HG02970 (cell line): ENCODE measurements at regions not wholly inside any gene's neighbourhood (a gene's known extent, or its start where the extent isn't known, plus 50 kb on each side); places are given as distances from the start of the nearest gene placed in this dataset.
"Not testable (repeated sequence)": the region's sequence is repeated elsewhere in the genome, so short reads cannot be mapped to it uniquely, and the experiment has no call there.

Source experiments
- ATAC-seq: cut with Tn5 transposase; IDR thresholded peaks from one replicate; pipeline ENCODE4 v1.9.1; 2021; ENCODE audit warnings: mild to moderate bottlenecking, moderate library complexity, moderate number of reproducible peaks; ENCODE audit not compliant: unreplicated experiment, low FRiP score

DNA sequence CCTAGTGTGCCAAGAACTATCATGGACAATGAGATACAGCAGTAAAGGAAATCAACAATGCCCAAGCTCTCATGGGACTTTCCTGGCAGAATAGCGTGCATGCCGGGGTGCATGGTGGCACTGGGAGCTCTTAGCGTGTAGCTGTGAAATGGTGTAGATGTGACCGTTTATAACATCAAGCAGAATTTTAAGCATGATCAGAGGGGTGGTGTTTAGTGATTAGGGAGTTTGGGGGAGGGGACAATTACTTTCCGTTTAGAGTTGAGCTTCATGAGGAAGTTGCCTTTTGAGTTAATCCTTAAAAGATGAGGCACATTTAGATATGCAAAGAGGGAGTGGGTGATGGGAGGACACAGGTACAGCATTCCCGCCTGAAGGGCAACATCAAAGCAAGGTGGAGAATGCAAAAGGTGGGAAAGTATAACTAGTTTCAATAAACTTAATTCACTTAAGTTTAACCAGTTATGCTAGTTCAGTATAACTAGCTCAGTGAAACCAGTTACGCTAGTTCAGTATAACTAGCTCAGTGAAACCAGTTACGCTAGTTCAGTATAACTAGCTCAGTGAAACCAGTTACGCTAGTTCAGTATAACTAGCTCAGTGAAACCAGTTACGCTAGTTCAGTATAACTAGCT is 661.6 kb downstream of the QKI start:
- no peak for ATAC-seq

- no peak for ATAC-seq
Observed at GRCh38 chr6:164072240-164072666, 657.7 kb downstream of the QKI start.

DNA sequence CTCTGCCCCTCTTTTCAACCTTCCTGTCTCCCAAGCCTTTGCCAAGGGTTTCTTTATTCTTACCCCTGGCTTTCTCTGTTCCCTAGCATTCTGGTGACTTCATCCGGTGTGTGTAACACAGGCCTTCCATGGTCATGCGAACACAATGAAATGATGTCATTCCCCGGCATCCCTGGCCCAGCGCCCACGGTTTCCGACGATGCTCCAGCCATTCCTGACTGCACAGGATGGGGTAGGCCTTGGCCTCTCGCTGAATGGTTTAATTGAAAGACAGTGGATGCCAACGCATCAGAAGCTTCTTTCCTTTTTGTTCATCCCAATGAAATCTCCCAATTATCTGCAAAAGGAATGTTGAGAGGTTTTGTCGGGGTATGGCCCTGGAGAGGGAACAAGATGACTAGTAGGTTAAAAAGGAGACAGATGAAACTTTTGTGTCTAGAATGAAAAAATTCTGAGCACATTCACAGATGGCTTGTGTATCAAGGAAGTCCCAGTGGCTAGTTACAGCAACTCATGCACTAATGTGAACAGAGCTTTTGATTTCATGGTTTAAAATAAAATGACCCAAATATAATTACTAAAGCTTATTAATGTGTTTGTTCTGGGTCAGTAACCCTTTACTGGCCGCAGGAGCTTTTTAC is 655.0 kb downstream of the QKI start:
- no peak for ATAC-seq

- no peak for ATAC-seq
Observed at GRCh38 chr6:164068527-164068926, 654.0 kb downstream of the QKI start.

- ATAC-seq = no peak
Observed at GRCh38 chr6:164066766-164067165, 652.2 kb downstream of the QKI start.

DNA sequence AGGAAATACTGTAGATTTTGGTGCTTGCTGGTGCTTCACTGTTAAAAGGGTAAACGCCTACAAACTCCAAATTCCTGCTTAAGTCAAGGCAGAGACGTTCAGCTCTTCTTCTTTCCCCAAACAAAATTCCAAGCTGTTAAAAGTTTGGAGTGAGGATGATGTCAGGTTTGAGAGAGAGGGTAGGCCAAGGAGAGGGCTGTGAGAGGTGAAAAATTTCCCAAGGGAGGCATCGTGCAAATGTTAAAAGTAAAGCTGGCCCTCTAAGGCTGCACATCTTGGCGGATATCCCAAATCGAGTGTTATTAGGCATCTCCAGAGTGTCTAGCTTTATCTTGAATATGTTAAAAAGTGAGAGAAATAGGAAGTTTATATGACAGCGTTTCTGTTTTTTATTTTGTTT is 651.8 kb downstream of the QKI start:
- ATAC-seq = no peak

DNA sequence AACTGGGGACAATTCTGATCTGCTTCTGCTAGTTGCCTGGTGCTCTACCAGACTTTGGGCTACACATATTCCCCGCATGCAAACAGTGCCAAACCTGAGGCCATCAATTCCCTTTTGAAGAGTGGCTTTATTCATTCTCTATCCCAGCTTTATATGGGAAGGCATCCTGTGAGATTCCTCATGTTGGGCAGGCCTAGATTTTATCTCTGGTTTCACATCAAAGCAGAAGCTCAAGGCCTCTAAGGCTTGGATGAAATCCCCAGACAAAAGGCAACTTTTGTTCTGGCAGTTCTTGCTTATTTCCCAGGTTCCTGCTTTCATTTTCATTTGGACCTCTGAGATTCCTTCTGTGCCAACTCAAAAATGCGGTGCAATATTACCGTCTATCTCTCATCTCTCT is 648.8 kb downstream of the QKI start:
- ATAC-seq = no peak

DNA sequence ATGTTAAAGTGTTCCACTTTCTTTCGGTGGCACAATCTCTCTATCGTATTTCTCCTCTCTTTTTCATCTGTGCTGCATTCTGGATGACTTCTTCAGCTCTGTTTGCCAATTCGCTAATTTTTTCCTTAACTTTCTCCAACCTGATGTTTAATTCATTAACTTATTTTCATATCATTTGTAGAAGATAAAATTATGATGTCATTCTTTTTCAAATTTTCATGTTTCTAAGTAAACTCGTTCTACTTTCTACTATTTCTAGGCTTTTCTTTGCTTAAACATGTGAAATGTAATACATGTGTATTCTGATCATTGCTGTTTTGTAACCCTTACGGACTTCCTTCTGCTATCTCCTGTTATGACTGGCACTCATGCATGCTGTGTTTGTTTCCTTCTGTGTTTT is 648.4 kb downstream of the QKI start:
- no peak for ATAC-seq

- no peak for ATAC-seq
Observed at GRCh38 chr6:164057876-164058275, 643.4 kb downstream of the QKI start.

DNA sequence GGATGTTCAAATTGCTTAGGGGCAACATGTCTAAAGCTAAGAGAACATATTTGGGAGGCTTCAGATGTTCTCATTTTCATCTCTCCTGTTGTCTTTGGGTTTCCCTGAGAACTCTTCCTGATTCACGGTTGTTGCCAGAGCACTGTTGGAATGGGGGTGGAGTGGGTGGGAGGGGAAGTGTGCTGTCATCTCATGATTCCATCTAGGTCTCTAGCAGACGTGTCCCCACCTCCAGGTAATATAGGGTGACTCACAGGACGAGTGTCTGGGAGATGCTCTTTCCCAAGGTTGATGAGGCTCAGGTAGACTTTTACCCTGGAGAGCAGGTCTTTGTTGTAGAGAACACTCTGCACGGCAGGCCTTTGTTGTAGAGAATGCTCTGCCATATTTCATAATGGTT is 636.9 kb downstream of the QKI start:
- no peak for ATAC-seq

DNA sequence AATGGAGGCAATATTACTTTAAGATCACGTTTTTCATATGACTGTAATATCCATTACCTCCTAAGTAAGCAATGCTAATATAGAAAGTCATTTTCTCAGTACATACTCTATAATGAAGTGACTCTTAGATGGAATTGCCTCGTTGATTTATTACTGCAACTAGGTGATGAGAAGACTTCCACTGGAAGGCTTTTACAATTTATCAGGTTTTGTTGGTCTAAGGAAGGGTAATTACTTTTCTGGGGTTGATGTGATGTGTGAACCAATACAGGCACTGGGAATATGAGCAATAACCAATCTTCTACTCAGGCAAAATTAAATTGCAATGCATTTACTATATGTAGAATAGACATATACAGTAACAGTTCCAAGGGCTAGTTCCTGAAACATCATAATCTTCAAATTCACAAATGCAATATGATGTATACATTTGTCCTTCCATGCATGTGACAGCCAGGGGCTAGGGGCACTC is 635.0 kb downstream of the QKI start:
- no peak for ATAC-seq

- no peak for ATAC-seq
Observed at GRCh38 chr6:164048840-164049516, 634.5 kb downstream of the QKI start.

- no peak for ATAC-seq
Observed at GRCh38 chr6:164045082-164045481, 630.6 kb downstream of the QKI start.

DNA sequence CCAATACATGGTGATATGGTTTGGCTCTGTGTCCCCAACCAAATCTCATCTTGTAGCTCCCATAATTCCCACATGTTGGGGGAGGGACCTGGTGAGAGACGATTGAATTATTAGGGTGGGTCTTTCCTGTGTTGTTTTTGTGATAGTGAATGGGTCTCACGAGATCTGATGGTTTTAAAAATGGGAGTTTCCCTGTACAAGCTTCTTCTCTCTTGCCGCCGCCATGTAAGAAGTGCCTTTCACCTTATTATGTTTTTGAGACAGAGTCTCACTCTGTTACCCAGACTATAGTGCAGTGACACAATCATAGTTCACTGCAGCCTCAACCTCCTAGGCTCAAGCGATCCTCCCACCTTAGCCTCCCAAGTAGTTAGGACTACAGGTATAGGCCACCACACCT is 629.1 kb downstream of the QKI start:
- not testable (repeated sequence) for ATAC-seq

- no peak for ATAC-seq
Observed at GRCh38 chr6:164042212-164042611, 627.7 kb downstream of the QKI start.

DNA sequence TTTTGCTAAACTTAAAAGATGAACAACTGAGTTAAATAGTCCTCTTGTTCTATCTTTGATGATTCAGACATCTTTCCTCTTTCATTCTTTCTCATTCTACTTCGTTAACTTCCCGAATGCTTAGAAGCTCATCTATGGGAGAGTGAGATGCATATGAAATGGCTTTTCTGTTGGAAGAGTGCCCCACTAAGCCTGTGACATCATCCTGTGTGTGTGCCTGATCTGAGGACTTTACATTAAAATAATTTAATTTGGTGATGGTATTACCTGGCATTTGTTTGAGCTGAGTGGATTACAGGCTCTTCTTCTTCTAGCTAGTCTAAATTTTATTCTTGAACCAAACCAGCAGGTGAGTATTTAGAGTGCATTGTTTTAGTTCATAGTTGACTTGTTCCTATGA is 626.5 kb downstream of the QKI start:
- ATAC-seq = no peak

DNA sequence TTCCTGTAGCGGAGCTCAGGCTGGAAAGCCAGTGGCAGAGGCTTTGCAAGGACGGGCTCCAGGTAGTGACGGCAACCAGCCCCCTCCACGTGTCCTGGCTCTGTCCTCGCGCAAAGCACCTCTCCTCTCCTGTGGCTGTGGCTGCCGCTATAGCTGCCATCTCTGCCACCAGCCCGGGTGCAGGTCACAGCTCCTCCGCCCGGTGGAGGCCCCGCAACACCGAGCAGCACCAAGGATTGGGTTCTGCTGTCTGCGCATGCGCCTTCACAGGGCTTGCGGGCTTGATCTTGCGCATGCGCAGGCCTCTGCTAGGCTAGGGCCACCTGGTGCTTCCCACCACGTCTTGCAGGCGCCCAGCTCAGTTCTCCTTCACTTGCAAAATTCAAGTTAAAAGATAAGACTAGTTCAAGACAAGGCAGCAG is 625.4 kb downstream of the QKI start:
- ATAC-seq = no peak

DNA sequence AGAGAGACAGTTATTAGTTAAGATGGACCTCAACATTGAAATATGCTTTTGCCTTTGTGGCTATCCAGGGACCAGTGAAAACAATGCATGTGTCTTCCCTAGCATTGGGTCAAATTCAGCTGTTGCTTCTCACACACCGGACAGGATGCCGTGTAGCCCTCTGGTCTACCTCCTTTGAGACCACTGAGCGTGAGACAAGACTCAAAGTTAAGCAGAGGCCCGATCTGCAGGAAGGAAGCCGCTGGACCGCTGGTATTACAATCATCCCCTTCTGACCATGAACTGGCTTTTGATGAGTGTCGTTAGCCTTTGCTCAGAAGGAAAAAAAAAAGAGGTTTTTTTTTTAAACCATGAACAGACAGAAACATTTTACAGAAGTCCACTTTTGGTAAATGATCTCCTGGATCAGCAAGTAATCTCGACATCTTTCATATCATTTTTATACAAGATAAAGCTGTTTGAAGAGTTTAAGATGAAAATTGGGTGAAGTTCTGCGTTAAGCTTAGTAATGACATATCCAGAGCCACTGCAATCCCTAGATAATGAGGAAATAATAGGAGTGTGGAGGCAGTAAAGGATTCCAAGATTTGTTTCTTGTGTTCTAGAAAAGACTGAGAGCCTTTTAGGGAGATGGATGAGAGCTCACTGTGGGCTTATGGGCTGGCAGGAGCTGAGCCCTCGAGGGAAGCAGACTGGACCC is 622.8 kb downstream of the QKI start:
- ATAC-seq = no peak

DNA sequence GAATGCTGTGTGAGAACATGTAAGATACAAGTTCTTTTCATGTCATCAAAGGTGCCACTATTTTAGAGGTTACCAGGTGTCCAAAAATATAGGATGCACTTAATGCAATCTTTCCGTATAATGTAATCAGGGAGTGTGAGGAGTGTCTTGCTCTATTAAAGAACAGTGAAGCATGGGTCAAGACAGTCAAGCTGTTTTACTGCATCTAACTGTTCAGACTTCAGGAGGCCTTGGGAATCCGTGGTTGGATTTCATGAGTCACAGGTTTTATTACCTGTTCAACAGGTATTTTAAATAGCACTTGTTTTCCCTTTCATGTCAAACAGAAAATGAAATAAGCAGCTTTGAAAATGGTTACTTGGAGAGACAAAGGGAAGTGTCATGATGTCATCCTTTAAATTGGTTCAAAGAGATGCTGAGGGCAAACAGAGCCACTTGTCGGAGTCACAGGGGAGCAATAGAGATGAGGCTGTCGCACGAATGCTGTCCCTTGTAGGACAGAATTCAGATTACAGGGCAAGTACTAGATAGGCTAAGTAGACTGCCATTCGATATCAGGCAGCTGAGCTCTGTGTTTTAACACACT is 621.5 kb downstream of the QKI start:
- no peak for ATAC-seq

- ATAC-seq = no peak
Observed at GRCh38 chr6:164034602-164035140, 620.2 kb downstream of the QKI start.

DNA sequence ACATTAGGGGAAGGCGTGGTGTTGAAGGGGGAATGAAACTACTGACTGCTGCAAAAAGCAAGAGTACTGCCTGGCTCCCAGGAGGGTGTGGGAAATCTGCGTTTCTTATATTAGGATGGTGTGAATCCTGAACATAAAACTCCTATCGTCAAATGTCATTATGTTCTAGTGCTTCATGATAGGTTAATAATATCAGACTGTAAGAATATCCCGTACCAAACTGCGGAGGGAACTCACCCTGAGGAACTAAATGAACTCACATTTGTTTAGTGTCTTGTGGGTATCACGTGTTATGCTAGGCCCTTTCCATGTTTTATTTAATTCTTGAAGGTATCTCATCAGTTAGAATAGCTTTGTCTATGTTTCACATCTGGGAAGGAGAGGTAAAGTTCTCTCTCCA is 610.7 kb downstream of the QKI start:
- no peak for ATAC-seq
